NCI-H2029 (cell line): ENCODE measurements at regions not wholly inside any gene's neighbourhood (a gene's known extent, or its start where the extent isn't known, plus 50 kb on each side); places are given as distances from the start of the nearest gene placed in this dataset.

ENCODE experiments used
- DNase-seq: peaks from one replicate; lab custom pipeline; 2025; lab: John Stamatoyannopoulos, UW

DNA sequence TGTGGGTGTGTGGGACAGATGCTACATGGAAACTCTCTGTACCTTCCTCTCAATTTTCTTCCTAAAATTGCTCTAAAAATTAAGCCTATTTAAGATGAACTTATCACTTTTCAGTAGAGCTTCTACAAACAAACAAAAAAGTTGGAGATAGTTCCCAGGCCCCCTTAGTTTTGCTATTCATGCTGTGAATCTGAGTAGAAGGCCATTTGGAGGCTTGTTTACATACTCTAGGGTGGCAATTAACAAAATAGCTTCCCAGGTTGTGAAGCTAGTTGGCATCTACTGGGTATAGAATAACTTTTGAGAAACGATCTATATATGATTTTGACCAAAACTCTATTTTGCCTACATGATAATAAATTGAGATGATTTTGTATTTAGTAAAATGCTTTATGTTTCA is 541.4 kb upstream of the B3GALT2 start:
- no peak for DNase-seq

DNA sequence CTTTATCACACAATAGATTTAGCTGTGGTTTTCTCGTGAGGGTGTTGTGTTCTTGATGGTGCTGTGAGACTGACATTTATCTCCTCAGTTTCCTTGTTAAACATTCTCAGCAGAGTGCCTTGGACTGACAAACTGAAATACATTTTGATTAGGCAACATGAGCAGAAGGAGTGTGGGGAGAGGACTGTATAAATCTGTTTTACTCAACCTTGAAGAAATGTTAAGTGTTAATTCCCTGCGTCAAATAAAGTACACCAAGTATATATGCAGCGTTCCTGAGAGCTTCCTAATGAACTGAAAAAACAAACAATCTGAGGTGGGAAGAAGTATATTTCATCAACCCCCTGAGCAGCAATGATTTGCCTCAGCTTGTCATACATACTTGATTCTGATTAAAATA is 540.3 kb upstream of the B3GALT2 start:
- no peak for DNase-seq

DNA sequence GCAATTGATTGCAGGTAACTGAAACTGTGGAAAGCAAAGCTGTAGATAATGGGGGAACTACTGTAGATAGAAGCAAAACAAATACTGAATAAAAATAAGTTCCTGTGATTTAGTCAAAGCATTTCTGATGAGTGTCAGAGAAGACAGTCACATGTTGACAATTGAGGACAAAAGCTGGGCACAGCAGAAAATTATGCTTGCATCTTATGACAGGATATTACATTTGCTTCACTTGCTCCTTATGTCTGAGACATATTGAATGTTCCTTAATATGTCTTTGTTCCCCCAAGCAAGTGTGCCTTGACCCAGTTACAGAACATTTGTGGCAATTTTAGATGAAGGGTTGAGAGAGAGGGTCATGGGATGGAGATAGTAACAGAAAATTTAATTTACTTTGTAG is 526.0 kb upstream of the B3GALT2 start:
- no peak for DNase-seq

DNA sequence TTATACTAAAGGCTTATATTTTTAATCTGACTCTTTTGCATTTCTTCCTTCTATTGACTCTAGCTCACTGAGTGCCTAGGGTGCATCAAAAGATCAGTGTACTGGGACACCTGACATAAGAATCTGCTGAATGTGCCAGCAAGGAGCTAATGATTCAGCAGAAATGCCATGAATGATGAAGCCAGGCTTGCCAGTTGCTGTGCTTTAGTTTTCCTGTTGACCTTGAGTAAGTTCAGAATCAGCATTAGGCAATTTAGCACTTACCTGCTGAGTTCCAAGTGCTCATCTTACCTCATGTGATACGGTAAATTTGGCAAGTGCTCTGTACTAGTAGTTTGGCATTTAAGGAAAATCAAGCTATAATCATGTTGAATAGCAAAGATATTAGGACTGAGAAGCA is 523.2 kb upstream of the B3GALT2 start:
- DNase-seq, result no peak

DNA sequence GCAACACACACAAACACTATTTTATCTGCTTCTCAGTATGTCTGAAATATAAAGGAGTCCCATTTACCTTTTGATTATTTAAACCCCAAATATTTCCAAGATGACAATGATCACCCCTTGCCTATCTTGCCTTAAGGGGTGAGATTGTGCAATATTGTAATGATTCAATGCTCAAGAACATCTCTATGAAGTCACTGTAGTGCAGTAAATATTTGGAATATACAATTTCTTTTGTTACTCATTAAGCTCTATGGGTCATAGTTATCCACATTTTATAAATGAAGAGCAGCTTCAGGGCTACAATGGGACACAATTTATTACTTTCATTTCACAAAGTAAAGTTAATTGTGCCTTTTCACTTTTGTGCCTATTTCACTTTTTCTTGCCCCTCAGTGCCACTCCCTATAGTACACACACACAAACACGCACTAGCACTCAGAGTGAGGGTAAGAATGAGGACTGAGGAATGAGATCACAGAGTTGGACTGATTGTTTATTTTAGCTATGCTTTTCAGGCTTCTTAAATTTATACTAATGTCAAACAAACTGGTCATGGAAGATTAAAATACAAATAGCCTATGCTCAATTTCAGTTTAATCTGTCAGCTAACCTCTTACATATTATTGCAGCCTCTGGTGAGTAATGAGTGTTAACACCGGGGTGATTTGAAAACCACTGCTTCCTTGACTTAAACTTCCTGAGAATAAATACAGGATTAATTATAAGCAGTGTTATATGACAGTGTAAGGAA is 521.0 kb upstream of the B3GALT2 start:
- no peak for DNase-seq

DNA sequence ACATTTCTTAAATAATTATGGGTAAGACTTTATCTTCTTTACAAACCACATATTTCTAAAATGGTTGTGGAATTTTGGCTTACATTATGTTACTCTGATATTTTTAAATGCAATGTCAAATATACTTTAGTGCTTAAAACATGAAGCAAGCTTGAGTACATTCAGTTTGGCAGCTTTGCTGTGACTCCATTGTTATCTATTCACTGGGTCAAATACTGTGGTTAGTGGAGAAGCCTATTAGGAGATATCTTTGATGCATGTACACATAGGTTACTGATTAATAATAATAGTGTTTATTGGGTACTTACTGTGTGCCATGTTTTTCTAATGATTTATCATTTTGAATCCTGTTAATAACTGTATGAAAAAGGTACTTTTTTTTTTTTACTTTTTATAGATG is 520.4 kb upstream of the B3GALT2 start:
- DNase-seq, result no peak

DNA sequence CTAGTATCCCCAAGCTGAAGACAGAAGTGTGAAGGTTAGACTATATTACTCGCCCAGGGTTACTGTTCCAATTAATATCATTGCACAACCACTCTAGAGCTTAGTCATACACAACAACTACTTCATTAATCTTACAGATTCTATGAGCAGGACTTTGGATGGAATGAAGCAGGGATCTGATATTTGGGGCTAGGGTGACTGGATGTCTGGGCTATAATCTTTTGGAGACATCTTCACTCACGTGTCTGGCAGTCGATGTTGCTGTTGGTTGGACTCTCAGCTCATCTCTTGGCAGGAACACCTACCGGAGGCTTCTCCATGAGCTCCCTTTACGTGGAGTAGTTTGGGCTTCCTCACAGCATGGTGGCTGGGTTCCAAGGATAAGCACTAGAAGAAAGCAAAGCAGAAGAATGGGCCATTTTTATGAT is 519.2 kb upstream of the B3GALT2 start:
- DNase-seq, result no peak

DNA sequence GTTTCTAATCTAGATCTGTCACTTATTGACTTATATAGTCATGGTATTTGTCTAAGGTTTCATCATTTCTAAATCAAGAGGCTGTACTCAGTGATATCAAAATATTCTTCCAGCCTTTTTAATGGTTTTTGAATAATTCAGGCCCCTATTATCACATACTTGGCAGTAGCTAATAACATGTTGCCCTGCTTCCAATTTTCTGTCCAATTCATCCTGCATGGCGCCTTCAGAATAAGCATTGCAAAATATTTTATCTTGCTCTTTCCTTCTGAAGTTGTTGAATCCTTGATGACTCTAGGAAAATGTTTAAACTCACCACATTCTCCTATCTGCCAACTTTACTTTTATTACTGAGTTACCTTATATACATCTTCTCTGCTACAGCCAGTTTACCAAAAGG is 517.2 kb upstream of the B3GALT2 start:
- DNase-seq, result no peak

DNA sequence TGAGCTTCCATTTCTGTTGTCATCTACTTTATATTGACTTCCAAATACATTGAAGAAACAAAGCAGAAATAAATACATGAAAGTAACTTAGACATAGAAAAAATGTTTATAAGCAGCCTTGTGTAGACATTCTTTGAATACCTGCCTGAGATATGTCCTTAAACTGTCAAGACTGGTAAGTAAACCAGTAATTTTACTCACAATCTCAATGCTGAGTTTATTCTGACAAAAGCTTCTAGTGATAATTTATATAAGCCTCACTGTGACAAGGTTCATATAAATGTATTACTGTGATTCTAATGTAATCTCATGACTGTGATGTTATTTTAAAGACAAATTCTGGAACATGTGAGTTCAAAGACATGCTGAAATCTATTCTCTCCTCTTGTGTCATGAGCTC is 516.7 kb upstream of the B3GALT2 start:
- no peak for DNase-seq

DNA sequence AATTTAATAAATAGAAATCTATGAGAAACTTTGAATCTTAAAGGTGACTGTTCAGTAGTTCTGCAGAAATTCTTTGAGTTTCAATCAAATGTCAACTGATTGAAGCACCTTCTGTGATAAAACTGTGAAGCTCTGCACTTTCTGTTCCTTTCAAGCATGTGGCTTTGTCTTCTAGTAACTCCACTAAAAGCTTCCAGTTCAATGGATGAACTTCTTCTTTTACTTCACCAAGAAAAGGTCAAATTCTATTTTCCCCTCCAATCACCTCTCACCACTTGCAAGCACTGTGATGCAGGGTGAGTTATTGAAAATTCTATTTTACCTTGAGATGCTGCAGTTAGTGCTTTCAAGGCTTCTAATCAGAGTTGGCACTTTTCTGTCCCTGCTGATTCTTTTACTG is 515.3 kb upstream of the B3GALT2 start:
- no peak for DNase-seq

DNA sequence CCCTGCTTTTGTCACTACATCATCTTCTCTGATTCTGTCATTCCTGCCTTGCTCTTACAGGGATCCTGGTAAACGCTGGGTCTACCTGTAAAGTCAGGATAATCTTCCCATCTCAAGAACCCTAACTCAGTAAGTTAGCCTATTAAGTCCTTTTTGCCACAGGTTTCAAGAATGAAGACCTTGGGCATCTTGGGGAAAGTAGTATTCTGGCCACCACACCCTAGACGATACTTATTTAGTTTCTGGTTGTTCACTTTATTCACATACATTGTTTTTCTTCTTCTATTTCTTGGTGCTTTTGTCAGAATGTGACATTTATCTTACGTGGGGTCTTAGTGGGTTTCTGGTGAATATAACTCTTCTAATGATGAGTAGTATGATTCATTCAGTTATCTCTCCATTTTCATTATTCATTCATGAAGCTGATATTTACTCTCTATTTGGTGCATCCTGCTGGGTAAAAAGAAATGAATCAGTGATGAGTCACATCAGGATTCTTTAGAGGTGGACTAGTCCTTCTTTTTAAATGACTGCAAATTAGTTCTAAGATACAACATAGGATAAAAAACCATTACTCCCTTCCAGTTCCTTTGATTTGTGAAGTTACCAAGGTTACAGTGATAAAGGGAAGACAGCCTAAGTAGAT is 514.4 kb upstream of the B3GALT2 start:
- no peak for DNase-seq

DNA sequence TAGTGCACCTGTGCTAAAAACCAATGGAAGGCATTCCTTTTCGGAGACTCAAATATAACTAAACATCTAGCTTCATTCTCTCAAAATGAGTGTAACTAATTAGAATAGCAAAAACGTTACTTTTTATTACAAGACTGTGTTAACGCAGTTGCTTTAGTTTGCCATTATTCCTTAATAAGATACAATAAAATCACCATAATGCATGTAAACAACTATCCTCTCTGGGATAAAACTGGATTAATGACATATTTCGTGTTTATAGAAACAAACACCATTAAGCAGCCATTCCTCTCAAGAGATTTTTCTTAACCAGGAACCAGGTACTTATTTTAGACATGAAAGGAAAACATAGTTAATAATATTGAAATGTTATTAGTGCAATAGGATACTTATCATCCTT is 512.8 kb upstream of the B3GALT2 start:
- DNase-seq, result no peak

DNA sequence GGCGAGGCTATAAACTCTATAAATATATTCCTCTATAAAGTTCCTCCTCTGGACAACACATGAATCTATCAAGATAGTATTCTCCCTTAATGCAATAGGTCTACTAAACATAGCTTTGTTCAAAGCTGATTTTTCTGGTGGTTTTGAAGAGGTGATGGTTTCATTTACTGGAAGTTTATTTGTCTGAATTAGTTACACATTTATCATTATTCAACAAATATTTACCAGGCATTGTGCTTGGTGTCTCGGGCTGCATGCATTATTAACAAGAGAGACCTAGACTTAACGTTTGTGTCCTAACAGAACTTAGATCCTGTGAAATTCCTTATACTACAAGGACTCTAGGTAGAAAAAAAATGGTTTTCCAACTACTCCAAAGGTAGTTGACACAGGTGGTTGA is 511.4 kb upstream of the B3GALT2 start:
- DNase-seq, result no peak

DNA sequence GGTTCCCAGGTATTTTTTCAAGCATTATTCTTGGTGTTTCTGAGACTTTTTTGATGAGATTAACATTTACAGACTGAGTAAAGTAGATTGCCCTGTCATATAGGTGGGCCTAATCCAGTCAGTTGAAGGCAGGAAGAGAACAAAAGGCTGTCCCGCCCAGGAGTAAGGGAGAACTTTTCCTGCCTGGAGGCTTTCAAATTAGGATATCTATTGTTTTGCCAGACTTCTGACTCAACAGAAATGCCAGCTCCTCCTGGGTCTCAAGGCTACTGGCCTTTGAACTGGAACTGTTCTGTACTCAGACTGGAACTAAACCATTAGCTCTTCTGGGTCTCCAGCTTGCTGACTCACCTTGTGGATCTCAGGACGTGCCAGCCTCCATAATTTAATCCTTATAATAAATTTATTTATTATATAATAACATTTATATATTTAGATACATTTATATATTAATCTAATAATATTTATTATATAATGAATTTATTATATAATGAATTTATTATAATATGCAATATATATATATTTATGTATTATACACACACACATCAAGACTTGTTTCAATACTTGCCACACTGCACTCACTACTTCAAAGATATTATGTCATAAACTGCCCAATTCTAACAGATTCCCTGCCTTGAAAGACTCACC is 510.8 kb upstream of the B3GALT2 start:
- no peak for DNase-seq

DNA sequence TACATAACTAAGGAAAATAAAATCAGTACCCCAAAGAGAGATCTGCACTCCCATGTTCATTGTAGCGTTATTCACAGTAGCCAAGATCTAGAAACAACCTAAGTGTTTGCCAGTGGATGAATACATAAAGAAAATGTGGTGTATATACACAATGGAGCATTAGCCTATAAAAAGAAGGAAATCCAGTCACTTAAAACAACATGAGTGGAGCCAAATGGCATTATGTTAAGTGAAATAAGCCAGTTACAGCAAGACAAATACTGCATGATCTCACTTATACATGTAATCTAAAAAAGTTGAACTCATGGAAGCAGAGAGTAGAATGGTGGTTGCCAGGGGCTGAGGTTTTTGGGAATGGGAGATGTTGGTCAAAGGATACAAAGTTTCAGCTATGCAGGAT is 508.3 kb upstream of the B3GALT2 start:
- DNase-seq, result no peak

DNA sequence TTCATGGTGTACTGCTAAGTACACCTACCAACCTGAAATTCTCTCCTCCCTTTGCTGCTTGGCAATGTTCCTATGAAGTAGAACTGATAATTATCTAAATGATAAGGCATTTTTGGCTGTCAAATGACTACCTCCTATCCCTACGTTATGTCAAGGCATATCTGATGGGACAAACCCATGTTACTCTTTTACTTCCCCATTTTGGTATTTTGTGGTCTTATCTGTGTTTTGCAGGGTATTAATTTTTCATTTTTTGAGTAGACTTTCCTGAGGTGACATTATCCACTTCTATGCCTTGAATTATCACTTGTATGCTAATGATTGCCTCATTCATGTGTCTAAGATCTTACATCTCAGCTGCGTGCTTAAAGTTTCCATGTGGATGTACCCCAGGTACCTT is 499.6 kb upstream of the B3GALT2 start:
- DNase-seq, result no peak

DNA sequence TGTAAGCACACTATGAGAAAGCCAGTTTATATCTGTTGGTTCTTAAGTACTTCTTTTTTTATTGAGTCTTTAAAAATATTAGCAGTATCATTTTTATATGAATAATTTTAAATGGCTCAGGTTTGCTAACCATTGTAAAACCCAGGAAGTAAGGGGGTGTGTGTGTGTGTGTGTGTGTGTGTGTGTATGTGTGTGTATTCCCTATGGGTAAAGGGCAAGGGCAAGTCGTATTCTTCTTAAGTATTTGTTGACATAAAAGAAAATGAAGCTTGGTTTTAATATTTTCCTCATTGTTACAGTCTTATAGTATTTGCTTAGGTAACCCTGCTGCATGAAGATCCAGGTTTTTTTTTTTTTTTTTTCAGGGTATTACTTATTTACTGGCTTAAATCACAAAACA is 495.0 kb upstream of the B3GALT2 start:
- DNase-seq, result no peak

DNA sequence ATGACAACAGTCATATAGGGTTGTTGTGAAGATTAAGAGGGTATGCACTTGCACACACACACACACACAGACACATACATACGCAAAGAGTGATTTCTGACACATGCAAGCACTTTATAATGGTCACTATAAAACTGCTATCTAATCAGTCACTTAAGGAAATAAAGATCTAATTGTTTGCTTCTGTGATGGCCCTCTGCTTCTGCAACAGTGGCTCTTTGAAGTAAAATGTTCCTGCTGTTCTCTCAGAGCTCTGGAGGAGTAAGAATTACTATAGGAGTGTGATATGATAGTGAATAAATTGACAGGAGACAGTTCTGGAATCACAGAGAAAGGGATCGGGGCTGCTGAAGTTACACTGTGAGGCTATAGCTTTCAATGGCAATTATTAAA is 494.5 kb upstream of the B3GALT2 start:
- DNase-seq, result no peak

DNA sequence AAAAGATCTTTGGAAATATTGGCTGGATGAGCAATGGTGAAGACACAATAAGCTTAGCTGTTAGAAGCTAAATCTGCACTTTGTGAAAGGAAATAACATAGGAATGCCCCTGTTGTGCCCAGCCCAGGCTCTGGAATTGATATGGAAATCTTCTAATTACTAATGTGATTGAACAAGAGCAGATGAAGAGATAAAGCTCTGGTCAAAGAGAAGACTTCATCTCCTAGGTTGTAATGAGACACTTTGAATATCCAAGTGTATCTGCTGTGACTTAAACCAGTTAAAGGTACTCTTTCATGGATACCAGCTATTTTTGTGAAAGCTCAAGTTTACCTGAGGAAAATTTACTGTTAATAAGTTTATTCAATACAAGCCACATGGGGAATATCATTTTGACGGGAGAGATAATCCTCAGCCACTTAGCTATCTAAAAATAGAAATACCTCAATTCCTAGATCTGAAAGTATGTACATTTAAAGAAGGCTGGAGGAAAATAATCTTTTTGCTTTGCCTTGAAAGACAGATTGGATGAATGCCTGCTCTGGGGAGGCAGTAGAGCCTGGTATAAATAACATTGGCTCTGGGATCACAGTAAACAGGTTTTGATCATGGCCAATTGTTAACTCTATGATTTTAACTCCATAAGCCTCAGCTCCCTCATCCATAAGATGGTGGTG is 494.0 kb upstream of the B3GALT2 start:
- DNase-seq, result no peak

DNA sequence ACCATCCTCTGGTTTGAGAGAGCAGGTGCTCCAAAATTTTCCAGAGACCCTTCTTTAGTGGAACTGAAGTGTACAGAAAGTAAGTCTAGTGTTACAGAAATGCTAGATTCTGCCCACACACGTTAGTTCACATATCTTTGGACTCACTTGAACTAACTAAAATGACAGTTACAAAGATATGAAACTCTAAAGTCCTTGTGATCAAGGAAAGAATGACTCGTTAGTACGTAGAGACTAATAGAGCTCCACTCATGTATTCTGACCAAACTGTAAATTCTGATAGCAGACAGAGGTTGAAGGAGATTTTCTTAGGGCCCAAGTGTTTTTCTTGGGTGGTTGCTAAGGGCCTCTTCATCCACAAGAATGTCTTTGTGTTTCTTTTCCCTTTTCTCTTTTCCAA is 491.5 kb upstream of the B3GALT2 start:
- no peak for DNase-seq

DNA sequence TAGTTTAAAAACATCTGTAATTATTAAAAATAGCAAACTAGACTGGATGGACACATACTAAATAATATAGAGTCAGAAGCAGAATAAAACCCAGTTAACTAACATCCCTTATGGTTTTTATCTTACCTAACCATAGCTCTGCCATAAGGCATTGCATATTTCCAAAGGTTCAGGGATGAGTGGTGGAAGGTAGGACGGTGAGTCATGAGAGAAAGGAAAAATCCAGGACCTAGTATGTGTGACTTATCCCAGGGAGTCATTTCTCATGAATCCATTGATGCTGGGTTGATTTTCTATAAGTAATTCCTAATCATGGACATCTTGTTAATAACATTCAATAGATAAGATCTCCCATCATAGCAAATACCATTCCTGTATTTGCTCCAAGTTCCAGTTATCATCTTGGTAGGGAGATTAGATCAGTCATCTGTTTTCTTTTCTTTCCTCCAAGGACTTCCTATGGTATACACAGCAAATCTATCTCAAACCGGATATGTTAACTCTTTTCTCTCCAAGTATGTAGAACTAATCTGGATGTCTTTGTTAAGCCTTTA is 490.7 kb upstream of the B3GALT2 start:
- DNase-seq, result no peak

DNA sequence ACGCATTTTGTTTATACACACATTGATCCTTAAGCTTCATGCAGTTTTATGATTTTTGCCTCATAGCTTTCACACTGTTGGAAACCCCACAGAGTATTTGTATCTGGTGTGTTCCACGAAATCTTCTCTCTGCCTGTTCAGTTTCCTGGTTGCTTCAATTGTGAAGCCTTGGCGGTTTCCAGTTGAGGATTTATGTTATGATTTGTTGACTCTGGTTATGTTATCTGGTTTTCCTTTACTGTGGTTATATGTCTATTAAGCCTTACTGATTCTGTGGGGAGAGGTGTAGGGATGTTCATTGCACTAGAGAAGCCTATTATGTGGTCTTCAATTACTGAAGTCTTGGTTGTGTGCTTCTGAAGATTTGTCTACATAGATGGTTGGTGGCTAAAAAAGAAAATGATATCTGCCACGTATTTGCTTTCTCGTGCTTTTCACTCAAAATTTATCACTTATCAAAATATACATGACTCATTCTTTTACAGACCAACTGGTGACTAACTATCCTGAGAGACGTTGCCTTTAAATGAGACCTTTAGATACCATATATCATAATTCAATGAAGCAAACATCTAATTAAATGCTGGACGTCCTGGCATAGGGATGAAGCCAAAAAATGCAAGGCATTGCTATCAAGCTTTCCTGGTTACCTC is 488.0 kb upstream of the B3GALT2 start:
- no peak for DNase-seq
